Astrocyte (in vitro differentiated cells and primary cell): ENCODE measurements at regions not wholly inside any gene's neighbourhood (a gene's known extent, or its start where the extent isn't known, plus 50 kb on each side); places are given as distances from the start of the nearest gene placed in this dataset.

Source experiments
- DNase-seq: peaks from one replicate; pipeline ENCODE4 v3.0.0-alpha.2; 2010; ENCODE audit warnings: low read depth
- FAIRE-seq: peaks from 2 replicates; lab custom pipeline; 2011; peaks lifted over from hg19 to GRCh38; lab: Jason Lieb, UNC
- H2AFZ ChIP-seq: 2 replicates; pipeline ENCODE4 v1.6.0; 2012; ENCODE audit warnings: low read depth, low read length, inconsistent platforms
- H3K27ac ChIP-seq: 2 replicates; pipeline ENCODE4 v1.5.1; 2011; ENCODE audit warnings: low read depth, low read length, inconsistent platforms
- H3K27me3 ChIP-seq: 2 replicates; pipeline ENCODE4 v1.6.0; 2011; ENCODE audit warnings: low read length, inconsistent platforms; ENCODE audit not compliant: insufficient read depth
- H3K36me3 ChIP-seq: 2 replicates; pipeline ENCODE4 v1.5.1; 2011; ENCODE audit warnings: low read length, inconsistent platforms; ENCODE audit not compliant: insufficient read depth
- H3K4me1 ChIP-seq: 2 replicates; pipeline ENCODE4 v1.5.1; 2011; ENCODE audit warnings: low read length, inconsistent platforms; ENCODE audit not compliant: insufficient read depth
- H3K4me2 ChIP-seq: 2 replicates; pipeline ENCODE4 v1.6.0; 2012; ENCODE audit warnings: low read length, inconsistent platforms
- H3K4me3 ChIP-seq: 2 replicates; pipeline ENCODE4 v1.5.1; 2011; ENCODE audit warnings: low read depth, mild to moderate bottlenecking, low read length, inconsistent platforms; ENCODE audit not compliant: insufficient read depth
- H3K79me2 ChIP-seq: 2 replicates; pipeline ENCODE4 v1.6.0; 2012; ENCODE audit warnings: mild to moderate bottlenecking, low read length, inconsistent platforms; ENCODE audit not compliant: insufficient read depth
- H3K9ac ChIP-seq: 2 replicates; pipeline ENCODE4 v1.6.0; 2012; ENCODE audit warnings: mild to moderate bottlenecking, low read length, inconsistent platforms
- H3K9me3 ChIP-seq: 2 replicates; pipeline ENCODE4 v1.5.1; 2012; ENCODE audit warnings: low read depth, mild to moderate bottlenecking, low read length, inconsistent platforms; ENCODE audit not compliant: insufficient read depth
- H4K20me1 ChIP-seq: 2 replicates; pipeline ENCODE4 v1.6.0; 2012; ENCODE audit warnings: low read length, inconsistent platforms; ENCODE audit not compliant: insufficient read depth
- H3K27ac Mint-ChIP-seq: one replicate; pipeline ENCODE4 v1.8.0; 2021; ENCODE audit warnings: mild to moderate bottlenecking, mixed read lengths; ENCODE audit not compliant: unreplicated experiment
- H3K27me3 Mint-ChIP-seq: one replicate; pipeline ENCODE4 v1.8.0; 2021; ENCODE audit warnings: low read depth, mixed read lengths; ENCODE audit not compliant: unreplicated experiment
- H3K36me3 Mint-ChIP-seq: one replicate; pipeline ENCODE4 v1.8.0; 2021; ENCODE audit warnings: low read depth, mixed read lengths; ENCODE audit not compliant: unreplicated experiment
- H3K4me1 Mint-ChIP-seq: one replicate; pipeline ENCODE4 v1.8.0; 2021; ENCODE audit warnings: low read depth, mixed read lengths; ENCODE audit not compliant: unreplicated experiment
- H3K4me3 Mint-ChIP-seq: one replicate; pipeline ENCODE4 v1.8.0; 2021; ENCODE audit warnings: mild to moderate bottlenecking, moderate library complexity, mixed read lengths; ENCODE audit not compliant: unreplicated experiment
- H3K9me3 Mint-ChIP-seq: one replicate; pipeline ENCODE4 v1.8.0; 2021; ENCODE audit warnings: mild to moderate bottlenecking, mixed read lengths; ENCODE audit not compliant: unreplicated experiment
- CTCF ChIP-seq: IDR thresholded peaks from 2 replicates; pipeline ENCODE4 v1.5.1; 2011; ENCODE audit warnings: low read depth, mild to moderate bottlenecking, inconsistent platforms, low read length, moderate library complexity; ENCODE audit not compliant: insufficient read depth
- EZH2 ChIP-seq: IDR thresholded peaks from 2 replicates; pipeline ENCODE4 v1.6.1; 2012; ENCODE audit warnings: mild to moderate bottlenecking, low read length, inconsistent platforms; ENCODE audit not compliant: insufficient read depth

DNA sequence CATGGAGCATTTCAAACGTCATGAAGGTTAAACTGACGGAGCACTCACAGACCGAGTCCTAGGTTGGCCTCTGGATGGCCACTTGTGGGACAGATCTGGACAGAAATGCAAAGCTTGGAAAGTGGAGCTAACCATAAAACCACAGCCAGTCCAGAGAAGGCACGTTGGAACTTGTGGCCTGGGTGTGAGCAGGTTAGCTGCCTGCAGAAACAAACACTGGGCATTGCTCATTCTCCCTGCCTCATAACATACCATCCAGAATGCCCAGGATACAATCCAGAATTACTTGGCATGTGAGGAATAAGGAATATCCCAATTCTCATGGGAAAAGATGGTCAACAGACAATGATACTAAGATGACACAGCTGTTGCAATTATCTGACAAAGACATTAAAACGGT lies 1005.0 kb downstream of the TBC1D22A start:
- Mint-ChIP-seq H3K36me3 (no peaks in the 10 kb centered on the region), H3K27ac (no peak overlapping the region), H3K4me1 (no peaks in the 10 kb centered on the region), H3K9me3 (peaks cover 10% of the 10 kb centered on the region), H3K4me3 (no peak overlapping the region), H3K27me3 (peaks cover 4% of the 10 kb centered on the region)
- Histone ChIP-seq H3K4me1 (no peaks in the 10 kb centered on the region), H3K4me2 (no peak overlapping the region), H3K9me3 (peaks cover 3% of the 10 kb centered on the region), H2AFZ (no peak overlapping the region), H3K4me3 (no peak overlapping the region), H3K9ac (no peak overlapping the region), H3K79me2 (no peaks in the 10 kb centered on the region), H4K20me1 (no peaks in the 10 kb centered on the region), H3K36me3 (no peaks in the 10 kb centered on the region), H3K27me3 (no peaks in the 10 kb centered on the region), H3K27ac (no peak overlapping the region)
- TF ChIP-seq CTCF, result no peak
- no peak for TF ChIP-seq EZH2
- FAIRE-seq, result no peak
- no peak for DNase-seq

- no peaks in the 10 kb centered on the region for H3K79me2 ChIP-seq
- H3K36me3 ChIP-seq, result no peaks in the 10 kb centered on the region
- no peak overlapping the region for H3K4me3 ChIP-seq
- DNase-seq, result no peak
- no peak overlapping the region for H2AFZ ChIP-seq
- H3K9me3 ChIP-seq, result peaks cover 3% of the 10 kb centered on the region
- Mint-ChIP-seq H3K27me3 (peaks cover 8% of the 10 kb centered on the region), H3K4me1 (no peaks in the 10 kb centered on the region), H3K9me3 (peaks cover 10% of the 10 kb centered on the region), H3K36me3 (no peaks in the 10 kb centered on the region), H3K4me3 (no peak overlapping the region), H3K27ac (no peak overlapping the region)
- H3K4me2 ChIP-seq, result no peak overlapping the region
- H3K9ac ChIP-seq, result no peak overlapping the region
- no peak for TF ChIP-seq CTCF
- TF ChIP-seq EZH2, result no peak
- H4K20me1 ChIP-seq, result no peaks in the 10 kb centered on the region
- no peaks in the 10 kb centered on the region for H3K27me3 ChIP-seq
- H3K27ac ChIP-seq, result no peak overlapping the region
- H3K4me1 ChIP-seq, result no peaks in the 10 kb centered on the region
- no peak for FAIRE-seq
Measured at GRCh38 chr22:47765757-47766156, 1003.3 kb downstream of the TBC1D22A start.

- Histone ChIP-seq H3K79me2 (no peaks in the 10 kb centered on the region), H3K4me1 (no peaks in the 10 kb centered on the region), H3K27ac (no peak overlapping the region), H3K9me3 (peaks cover 6% of the 10 kb centered on the region), H4K20me1 (no peaks in the 10 kb centered on the region), H3K9ac (no peak overlapping the region), H3K27me3 (no peaks in the 10 kb centered on the region), H3K36me3 (no peaks in the 10 kb centered on the region), H2AFZ (no peak overlapping the region), H3K4me3 (no peak overlapping the region), H3K4me2 (no peak overlapping the region)
- Mint-ChIP-seq H3K27me3 (peaks cover 15% of the 10 kb centered on the region), H3K36me3 (no peaks in the 10 kb centered on the region), H3K4me1 (no peaks in the 10 kb centered on the region), H3K27ac (no peak overlapping the region), H3K4me3 (no peak overlapping the region), H3K9me3 (peaks cover 13% of the 10 kb centered on the region)
- FAIRE-seq (no peak), DNase-seq (no peak)
- TF ChIP-seq CTCF, result no peak
Measured at GRCh38 chr22:47762141-47762540, 999.7 kb downstream of the TBC1D22A start.
